Pancreas (tissue), 10 donors: ENCODE measurements at regions not wholly inside any gene's neighbourhood (a gene's known extent, or its start where the extent isn't known, plus 50 kb on each side); places are given as distances from the start of the nearest gene placed in this dataset.

ENCODE experiments used
- ATAC-seq, 4 donors: fragments of 200-7000 bp; cut with Tn5 transposase; one replicate each; pipeline versions ENCODE4 v1.8.0 to v1.9.1; 2020; ENCODE audit warnings: mild to moderate bottlenecking in 4 of 4, moderate library complexity in 4 of 4
- DNase-seq, 6 donors: peaks; one replicate each; pipeline ENCODE4 v3.0.0-alpha.2; 2020
- FAIRE-seq: peaks from 2 replicates; lab custom pipeline; 2012; peaks lifted over from hg19 to GRCh38; lab: Jason Lieb, UNC
- H3K27ac ChIP-seq, 4 donors: fragments of 200-600 bp; sonication (generic); 1 replicate in 3 of 4; 2 replicates in 1 of 4; pipeline versions ENCODE4 v1.5.0 to v1.8.0; 2020
- H3K27me3 ChIP-seq, 4 donors: fragments of 200-600 bp; one replicate each; pipeline ENCODE4 v1.8.0; 2021
- H3K36me3 ChIP-seq, 3 donors: fragments of 200-600 bp; sonication (generic) in 1 of 3; one replicate each; pipeline versions ENCODE4 v1.5.0 to v1.8.0; 2020 to 2021
- H3K4me1 ChIP-seq, 3 donors: fragments of 200-600 bp; one replicate each; pipeline ENCODE4 v1.8.0; 2021
- H3K4me3 ChIP-seq, 4 donors: fragments of 200-600 bp; sonication (generic) in 2 of 4; one replicate each; pipeline versions ENCODE4 v1.5.0 to v1.8.0; 2020 to 2021
- H3K9me3 ChIP-seq, 4 donors: fragments of 200-600 bp; one replicate each; pipeline ENCODE4 v1.8.0; 2021
- CTCF ChIP-seq, 4 donors: fragments of 200-600 bp; sonication (generic) in 3 of 4; IDR thresholded peaks; one replicate each; pipeline versions ENCODE4 v1.5.0 to v1.8.0; 2021; ENCODE audit warnings: antibody characterized with exemption in 4 of 4
- WGBS, 2 donors: extraction: QIAGEN DNeasy Blood & Tissue Kit; methylation state at CpG; one replicate each; pipeline ENCODE4 v1.1.7; 2013; 5-methylcytosine and 5-hydroxymethylcytosine counted together
- intact Hi-C, 3 donors: fragments of 100-400 bp; cut with DNase I; formaldehyde crosslinking; loops; one replicate each; pipeline versions ENCODE4 v1.11.1 to v1.14.2; 2022
- donor health status: healthy with polysubstance abuse.
- donor health status: DM: no; HTN: no; CAD: no; lungs with moderate emphysema.
- donor health status: DM: no; HTN: no; CAD: no.
- donor health status: control.
- donor health status: control.
- donor health status: Bipolar disorder and iron deficiency.
- donor health status: DM: yes; HTN: yes; CAD: no.
- donor health status: DM: no; HTN: no; CAD: no.
- donor health status: DM: no; HTN: no; CAD: no.
- donor health status: DM: yes; HTN: yes; CAD: no.

DNA sequence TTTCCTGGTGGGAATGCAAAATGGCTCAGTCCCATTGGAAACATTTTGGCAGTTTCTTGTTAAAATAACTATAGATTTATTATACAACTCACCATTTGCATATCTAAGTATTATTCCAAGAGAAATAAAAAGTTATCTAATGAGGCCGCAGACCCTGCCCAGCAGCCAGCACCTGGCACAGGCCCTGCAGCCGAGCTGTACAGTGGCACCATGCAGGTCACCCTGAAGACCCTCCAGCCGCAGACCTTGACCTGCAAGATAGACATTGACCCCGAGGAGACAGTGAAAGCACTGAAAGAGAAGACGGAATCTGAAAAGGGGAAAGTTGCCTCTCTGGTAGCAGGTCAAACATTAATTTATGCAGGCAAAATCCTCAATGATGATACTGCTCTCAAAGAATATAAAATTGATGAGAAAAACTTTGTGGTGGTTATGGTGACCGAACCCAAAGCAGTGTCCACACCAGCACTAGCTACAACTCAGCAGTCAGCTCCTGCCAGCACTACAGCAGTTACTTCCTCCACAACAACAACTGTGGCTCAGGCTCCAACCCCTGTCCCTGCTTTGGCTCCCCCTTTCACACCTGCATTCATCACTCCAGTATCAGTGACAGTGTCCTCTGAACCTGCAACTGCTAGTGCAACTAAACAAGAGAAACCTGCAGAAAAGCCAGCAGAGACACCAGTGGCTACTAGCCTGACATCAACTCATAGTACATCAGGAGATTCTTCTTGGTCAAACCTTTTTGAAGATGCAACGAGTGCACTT lies 113.5 kb upstream of the SATB1 start:
- intact Hi-C loops: no loop called here
- Histone ChIP-seq H3K4me3 (no peak overlapping the region), H3K27ac (no peak overlapping the region), H3K4me1 (no peaks in the 10 kb centered on the region), H3K27me3 (no peaks in the 10 kb centered on the region), H3K9me3 (no peaks in the 10 kb centered on the region), H3K36me3 (no peaks in the 10 kb centered on the region)
- WGBS, 2 donors: 72 to 84% methylated on average over 7 of the region's 7 CpGs
- TF ChIP-seq CTCF (IDR thresholded peaks at IDR 0.05): no peak
- no peak for ATAC-seq
- DNase-seq: no peak
- FAIRE-seq: no peak

GRCh38 chr3:18533039-18533438 lies 107.9 kb upstream of the SATB1 start:
- Histone ChIP-seq H3K27me3 (no peaks in the 10 kb centered on the region), H3K9me3 (no peaks in the 10 kb centered on the region), H3K4me1 (no peaks in the 10 kb centered on the region), H3K27ac (no peak overlapping the region), H3K4me3 (no peak overlapping the region), H3K36me3 (no peaks in the 10 kb centered on the region)
- TF ChIP-seq CTCF (IDR thresholded peaks at IDR 0.05): no peak
- intact Hi-C loops: no loop called here
- FAIRE-seq (no peak), DNase-seq (no peak), ATAC-seq (no peak)
- WGBS, 2 donors: 82 to 83% methylated on average over 2 of the region's 2 CpGs

- FAIRE-seq: no peak
- WGBS, 2 donors: 94 to 95% methylated on average over 1 of the region's 1 CpG
Measured at GRCh38 chr3:18531662-18532061, 106.5 kb upstream of the SATB1 start.

GRCh38 chr3:18529631-18530030 lies 104.5 kb upstream of the SATB1 start:
- no peak overlapping the region for H3K27ac ChIP-seq
- intact Hi-C loops: no loop called here
- H3K9me3 ChIP-seq: no peaks in the 10 kb centered on the region
- DNase-seq (no peak), ATAC-seq (no peak), FAIRE-seq (no peak)
- H3K36me3 ChIP-seq: no peaks in the 10 kb centered on the region
- no peaks in the 10 kb centered on the region for H3K27me3 ChIP-seq
- H3K4me3 ChIP-seq: no peak overlapping the region
- no peaks in the 10 kb centered on the region for H3K4me1 ChIP-seq
- WGBS, 2 donors: 83 to 84% methylated on average over 1 of the region's 1 CpG
- TF ChIP-seq CTCF (IDR thresholded peaks at IDR 0.05): no peak

More at GRCh38 chr3:18531662-18532061, 106.5 kb upstream of the SATB1 start:
- intact Hi-C loops: no loop called here
- Histone ChIP-seq H3K4me1 (no peaks in the 10 kb centered on the region), H3K9me3 (no peaks in the 10 kb centered on the region), H3K27ac (no peak overlapping the region), H3K36me3 (no peaks in the 10 kb centered on the region), H3K27me3 (no peaks in the 10 kb centered on the region), H3K4me3 (no peak overlapping the region)
- no peak for ATAC-seq
- TF ChIP-seq CTCF (IDR thresholded peaks at IDR 0.05): no peak
- no peak for DNase-seq

- Histone ChIP-seq H3K9me3 (no peaks in the 10 kb centered on the region), H3K4me1 (no peaks in the 10 kb centered on the region), H3K4me3 (no peak overlapping the region), H3K36me3 (no peaks in the 10 kb centered on the region), H3K27me3 (no peaks in the 10 kb centered on the region), H3K27ac (no peak overlapping the region)
- no peak for TF ChIP-seq CTCF (IDR thresholded peaks at IDR 0.05)
- DNase-seq (no peak), FAIRE-seq (no peak), ATAC-seq (no peak)
- intact Hi-C loops: no loop called here
Measured at GRCh38 chr3:18527691-18528090, 102.6 kb upstream of the SATB1 start.
